ENCODE measurements at regions not wholly inside any gene's neighbourhood (a gene's known extent, or its start where the extent isn't known, plus 50 kb on each side); places are given as distances from the start of the nearest gene placed in this dataset.
A peak's percentile ranks its signal among the peaks of the same experiment; 100 is the strongest.

GRCh38 chr5:17383526-17383925, 114.5 kb upstream of the TAF11L2 start:
- Mint-ChIP-seq H3K27me3 (ENCODE audit: insufficient read depth, low read depth) (no peaks in the 10 kb centered on the region), H3K4me3 (no peak overlapping the region), H3K27ac (no peak overlapping the region), H3K9me3 (no peaks in the 10 kb centered on the region), H3K36me3 (no peaks in the 10 kb centered on the region), H3K4me1 (peaks cover 34% of the 10 kb centered on the region)
- Histone ChIP-seq H3F3A (ENCODE audit: low read depth) (no peaks in the 10 kb centered on the region), H3K9ac (no peak overlapping the region), H3K27ac (no peak overlapping the region), H3K4me3 (no peak overlapping the region), H4K20me1 (ENCODE audit: low read depth) (no peaks in the 10 kb centered on the region), H2AFZ (replicated peaks) (no peak overlapping the region), H3K36me3 (no peaks in the 10 kb centered on the region), H3K79me2 (ENCODE audit: low read depth) (no peaks in the 10 kb centered on the region), H3K4me2 (no peak overlapping the region), H3K9me3 (ENCODE audit: low read depth) (no peaks in the 10 kb centered on the region), H3K27me3 (no peaks in the 10 kb centered on the region), H3K4me1 (peaks cover 15% of the 10 kb centered on the region)
- TF ChIP-seq EZH2 (IDR thresholded peaks at IDR 0.05) (no peak), EZH2phosphoT487 (IDR thresholded peaks at IDR 0.05) (no peak)
- TF ChIP-seq, protein P1, sequence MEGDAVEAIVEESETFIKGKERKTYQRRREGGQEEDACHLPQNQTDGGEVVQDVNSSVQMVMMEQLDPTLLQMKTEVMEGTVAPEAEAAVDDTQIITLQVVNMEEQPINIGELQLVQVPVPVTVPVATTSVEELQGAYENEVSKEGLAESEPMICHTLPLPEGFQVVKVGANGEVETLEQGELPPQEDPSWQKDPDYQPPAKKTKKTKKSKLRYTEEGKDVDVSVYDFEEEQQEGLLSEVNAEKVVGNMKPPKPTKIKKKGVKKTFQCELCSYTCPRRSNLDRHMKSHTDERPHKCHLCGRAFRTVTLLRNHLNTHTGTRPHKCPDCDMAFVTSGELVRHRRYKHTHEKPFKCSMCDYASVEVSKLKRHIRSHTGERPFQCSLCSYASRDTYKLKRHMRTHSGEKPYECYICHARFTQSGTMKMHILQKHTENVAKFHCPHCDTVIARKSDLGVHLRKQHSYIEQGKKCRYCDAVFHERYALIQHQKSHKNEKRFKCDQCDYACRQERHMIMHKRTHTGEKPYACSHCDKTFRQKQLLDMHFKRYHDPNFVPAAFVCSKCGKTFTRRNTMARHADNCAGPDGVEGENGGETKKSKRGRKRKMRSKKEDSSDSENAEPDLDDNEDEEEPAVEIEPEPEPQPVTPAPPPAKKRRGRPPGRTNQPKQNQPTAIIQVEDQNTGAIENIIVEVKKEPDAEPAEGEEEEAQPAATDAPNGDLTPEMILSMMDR (IDR thresholded peaks at IDR 0.05), result no peak
- no peak for DNase-seq (ENCODE audit: low spot score)

- no peak overlapping the region for H3K4me3 ChIP-seq
- H3K4me1 Mint-ChIP-seq, result peaks cover 32% of the 10 kb centered on the region
- H3K4me3 Mint-ChIP-seq, result no peak overlapping the region
- peak overlapping the region; percentile 11 for H3K4me2 ChIP-seq
- no peaks in the 10 kb centered on the region for H3K27me3 Mint-ChIP-seq (ENCODE audit: insufficient read depth, low read depth)
- H3K4me1 ChIP-seq, result peaks cover 15% of the 10 kb centered on the region
- no peaks in the 10 kb centered on the region for H3K9me3 ChIP-seq (ENCODE audit: low read depth)
- H3K36me3 ChIP-seq, result no peaks in the 10 kb centered on the region
- DNase-seq (ENCODE audit: low spot score), result no peak
- H3K27ac ChIP-seq, result no peak overlapping the region
- H3K79me2 ChIP-seq (ENCODE audit: low read depth), result no peaks in the 10 kb centered on the region
- no peaks in the 10 kb centered on the region for H4K20me1 ChIP-seq (ENCODE audit: low read depth)
- no peaks in the 10 kb centered on the region for H3K36me3 Mint-ChIP-seq
- no peaks in the 10 kb centered on the region for H3K27me3 ChIP-seq
- no peak overlapping the region for H3K9ac ChIP-seq
- H2AFZ ChIP-seq (replicated peaks), result no peak overlapping the region
- no peaks in the 10 kb centered on the region for H3F3A ChIP-seq (ENCODE audit: low read depth)
- H3K27ac Mint-ChIP-seq, result no peak overlapping the region
- no peaks in the 10 kb centered on the region for H3K9me3 Mint-ChIP-seq
- TF ChIP-seq EZH2 (IDR thresholded peaks at IDR 0.05) (no peak), EZH2phosphoT487 (IDR thresholded peaks at IDR 0.05) (no peak)
- TF ChIP-seq, protein P1 (IDR thresholded peaks at IDR 0.05), result no peak
Measured at GRCh38 chr5:17384181-17384580, 113.8 kb upstream of the TAF11L2 start.

DNA sequence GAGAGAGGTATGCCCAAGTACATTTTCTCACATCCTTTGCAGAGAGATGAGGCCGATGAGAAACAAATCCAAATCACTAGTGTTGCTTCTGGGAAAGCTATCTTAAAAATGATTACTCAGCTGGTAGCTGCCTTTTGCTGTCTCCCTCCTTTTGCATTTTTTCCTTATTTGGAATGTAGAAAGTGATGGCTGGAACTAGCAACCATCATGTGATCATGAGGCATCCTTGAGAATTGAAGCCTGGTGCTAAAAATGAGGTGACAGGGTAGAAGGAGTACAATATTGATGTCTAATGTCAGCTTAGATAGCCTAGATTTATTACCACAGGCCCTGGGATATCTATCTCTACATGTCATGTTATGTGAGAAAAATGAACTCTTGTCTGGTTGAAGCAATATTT, 109.3 kb upstream of the TAF11L2 start:
- no peaks in the 10 kb centered on the region for H3K36me3 Mint-ChIP-seq
- no peaks in the 10 kb centered on the region for H3F3A ChIP-seq (ENCODE audit: low read depth)
- no peak overlapping the region for H2AFZ ChIP-seq (replicated peaks)
- no peak overlapping the region for H3K4me3 ChIP-seq
- peaks cover 3% of the 10 kb centered on the region for H3K4me1 ChIP-seq
- no peaks in the 10 kb centered on the region for H3K27me3 ChIP-seq
- no peaks in the 10 kb centered on the region for H3K9me3 Mint-ChIP-seq
- no peak overlapping the region for H3K27ac ChIP-seq
- TF ChIP-seq, protein P1 (IDR thresholded peaks at IDR 0.05), result no peak
- TF ChIP-seq EZH2phosphoT487 (IDR thresholded peaks at IDR 0.05) (no peak), EZH2 (IDR thresholded peaks at IDR 0.05) (no peak)
- no peaks in the 10 kb centered on the region for H4K20me1 ChIP-seq (ENCODE audit: low read depth)
- H3K79me2 ChIP-seq (ENCODE audit: low read depth), result no peaks in the 10 kb centered on the region
- no peaks in the 10 kb centered on the region for H3K36me3 ChIP-seq
- no peak overlapping the region for H3K27ac Mint-ChIP-seq
- H3K4me2 ChIP-seq, result no peak overlapping the region
- no peak overlapping the region for H3K9ac ChIP-seq
- no peak overlapping the region for H3K4me3 Mint-ChIP-seq
- DNase-seq (ENCODE audit: low spot score), result no peak
- H3K4me1 Mint-ChIP-seq, result peaks cover 19% of the 10 kb centered on the region
- H3K9me3 ChIP-seq (ENCODE audit: low read depth), result no peaks in the 10 kb centered on the region
- peaks cover 2% of the 10 kb centered on the region for H3K27me3 Mint-ChIP-seq (ENCODE audit: insufficient read depth, low read depth)
